Sigmoid colon (tissue), 4 donors: ENCODE measurements at regions not wholly inside any gene's neighbourhood (a gene's known extent, or its start where the extent isn't known, plus 50 kb on each side); places are given as distances from the start of the nearest gene placed in this dataset.

Experiments
- CTCF ChIP-seq, 4 experiments: fragments of 450-650 bp in 3 of 4; fragments of 200-600 bp in 1 of 4; IDR thresholded peaks; one replicate each; pipeline ENCODE4 v1.5.1; 2016 to 2019; ENCODE audit warnings: antibody characterized with exemption in 4 of 4, mild to moderate bottlenecking in 3 of 4, moderate library complexity in 2 of 4
- POLR2AphosphoS5 ChIP-seq, 4 donors: sonication (generic); formaldehyde crosslinking; IDR thresholded peaks; one replicate each; pipeline ENCODE4 v1.6.1; 2017; ENCODE audit warnings: antibody characterized with exemption in 4 of 4

- TF ChIP-seq CTCF (IDR thresholded peaks at IDR 0.05) (no peak), POLR2AphosphoS5 (IDR thresholded peaks at IDR 0.05) (no peak)
Observed at GRCh38 chr12:98208816-98209215, 306.6 kb upstream of the TMPO start.
